Activated CD8-positive, alpha-beta T cell treated with anti-CD3 and anti-CD28 coated beads for 36 hours (primary cell): ENCODE measurements at regions not wholly inside any gene's neighbourhood (a gene's known extent, or its start where the extent isn't known, plus 50 kb on each side); places are given as distances from the start of the nearest gene placed in this dataset.

Experiments
- ATAC-seq: fragments of 200-7000 bp; cut with Tn5 transposase; one replicate; pipeline ENCODE4 v1.10.0; 2021; ENCODE audit warnings: mild to moderate bottlenecking, moderate library complexity
- CTCF ChIA-PET: fragments of 350-600 bp; sonication (Branson Sonifier 250); formaldehyde crosslinking; loops from one replicate; lab custom pipeline; 2021; ENCODE audit warnings: antibody characterized with exemption; lab: Charles Lee
- POLR2A ChIA-PET: fragments of 350-600 bp; sonication (Branson Sonifier 250); formaldehyde crosslinking; loops from one replicate; lab custom pipeline; 2021; ENCODE audit warnings: antibody characterized with exemption; lab: Charles Lee
- DNase-seq: peaks from one replicate; pipeline ENCODE4 v3.0.0-alpha.2; 2020
- H3K27ac Mint-ChIP-seq: one replicate; pipeline ENCODE4 v1.8.0; 2021; ENCODE audit warnings: mild to moderate bottlenecking, mixed read lengths
- H3K27me3 Mint-ChIP-seq: one replicate; pipeline ENCODE4 v1.8.0; 2021; ENCODE audit warnings: mixed read lengths
- H3K36me3 Mint-ChIP-seq: one replicate; pipeline ENCODE4 v1.8.0; 2021; ENCODE audit warnings: low read depth, mixed read lengths
- H3K4me1 Mint-ChIP-seq: one replicate; pipeline ENCODE4 v1.8.0; 2021; ENCODE audit warnings: low read depth, mixed read lengths
- H3K4me3 Mint-ChIP-seq: one replicate; pipeline ENCODE4 v1.8.0; 2021; ENCODE audit warnings: mild to moderate bottlenecking, moderate library complexity, mixed read lengths
- H3K9me3 Mint-ChIP-seq: one replicate; pipeline ENCODE4 v1.8.0; 2021; ENCODE audit warnings: mixed read lengths
- intact Hi-C: fragments of 100-400 bp; cut with micrococcal nuclease; formaldehyde crosslinking; loops from one replicate; pipeline ENCODE4 v1.10.0; 2022
- TF ChIP-seq, protein P1 (sequence below): fragments of 200-600 bp; IDR thresholded peaks from one replicate; pipeline ENCODE4 v1.8.0; 2022; ENCODE audit warnings: antibody characterized with exemption, mild to moderate bottlenecking

DNA sequence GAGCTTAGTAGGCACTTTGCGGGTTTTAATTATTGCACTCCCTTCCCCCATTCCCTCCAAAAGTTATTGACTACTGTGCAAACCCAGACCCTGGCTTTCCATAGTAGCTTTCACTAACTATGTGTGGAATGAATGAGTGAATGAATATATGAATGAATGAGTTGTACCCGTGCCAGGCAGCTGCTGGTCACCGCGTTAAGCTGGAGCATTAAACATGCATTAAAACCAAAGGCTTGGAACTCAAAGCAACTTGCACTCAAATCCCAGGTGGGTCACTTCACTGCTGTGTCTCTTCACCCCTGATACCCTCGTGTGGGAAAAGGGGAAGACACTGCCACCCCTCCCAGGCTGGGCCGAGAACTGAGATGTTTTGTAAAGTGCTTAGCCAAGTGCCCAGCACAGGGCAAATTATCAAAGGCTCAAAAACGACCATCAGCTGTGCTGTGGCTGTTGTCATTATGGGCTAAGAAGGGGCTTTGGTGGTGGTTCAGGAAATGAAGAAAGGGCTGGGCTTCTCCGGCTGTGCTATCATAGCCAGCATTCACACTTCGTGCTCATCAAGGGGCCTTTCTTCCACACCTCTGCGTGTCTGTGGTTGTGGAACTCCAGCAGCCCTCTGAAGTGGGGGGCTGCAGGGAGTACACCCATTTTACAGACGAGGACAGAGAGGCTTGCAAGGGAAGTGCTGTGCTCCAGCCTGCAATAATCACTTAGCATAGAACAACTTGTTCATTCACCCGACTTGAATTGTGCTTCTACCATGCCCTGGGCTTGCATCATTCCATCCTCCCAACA, 60.2 kb upstream of the STX16 start:
- Mint-ChIP-seq H3K4me3 (no peak overlapping the region), H3K4me1 (no peaks in the 10 kb centered on the region), H3K27ac (no peak overlapping the region), H3K27me3 (peaks cover 18% of the 10 kb centered on the region), H3K36me3 (no peaks in the 10 kb centered on the region), H3K9me3 (no peaks in the 10 kb centered on the region)
- CTCF ChIA-PET = no interaction called here
- intact Hi-C loops = no loop called here
- TF ChIP-seq, protein P1, sequence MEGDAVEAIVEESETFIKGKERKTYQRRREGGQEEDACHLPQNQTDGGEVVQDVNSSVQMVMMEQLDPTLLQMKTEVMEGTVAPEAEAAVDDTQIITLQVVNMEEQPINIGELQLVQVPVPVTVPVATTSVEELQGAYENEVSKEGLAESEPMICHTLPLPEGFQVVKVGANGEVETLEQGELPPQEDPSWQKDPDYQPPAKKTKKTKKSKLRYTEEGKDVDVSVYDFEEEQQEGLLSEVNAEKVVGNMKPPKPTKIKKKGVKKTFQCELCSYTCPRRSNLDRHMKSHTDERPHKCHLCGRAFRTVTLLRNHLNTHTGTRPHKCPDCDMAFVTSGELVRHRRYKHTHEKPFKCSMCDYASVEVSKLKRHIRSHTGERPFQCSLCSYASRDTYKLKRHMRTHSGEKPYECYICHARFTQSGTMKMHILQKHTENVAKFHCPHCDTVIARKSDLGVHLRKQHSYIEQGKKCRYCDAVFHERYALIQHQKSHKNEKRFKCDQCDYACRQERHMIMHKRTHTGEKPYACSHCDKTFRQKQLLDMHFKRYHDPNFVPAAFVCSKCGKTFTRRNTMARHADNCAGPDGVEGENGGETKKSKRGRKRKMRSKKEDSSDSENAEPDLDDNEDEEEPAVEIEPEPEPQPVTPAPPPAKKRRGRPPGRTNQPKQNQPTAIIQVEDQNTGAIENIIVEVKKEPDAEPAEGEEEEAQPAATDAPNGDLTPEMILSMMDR = no peak
- ATAC-seq (no peak), DNase-seq (no peak)
- POLR2A ChIA-PET = no interaction called here

DNA sequence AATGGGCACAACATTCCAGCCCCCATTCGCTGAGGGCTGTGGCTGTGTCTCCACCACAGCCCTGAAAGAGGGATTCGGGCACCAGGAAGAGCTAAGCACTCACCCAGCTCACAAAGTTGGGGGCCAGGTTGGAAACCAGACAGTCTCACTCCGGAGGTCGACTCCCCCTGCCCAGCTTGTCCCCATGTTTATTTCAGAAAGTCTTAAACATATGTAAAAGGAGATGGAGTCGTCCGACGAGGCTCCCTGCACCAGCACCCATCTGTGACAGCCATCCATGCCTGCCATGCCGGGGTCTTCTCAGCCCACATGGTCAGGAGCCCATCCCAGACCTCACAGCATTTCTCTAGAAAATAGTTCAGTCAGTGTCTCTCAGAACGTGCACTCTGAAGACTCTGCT, 63.6 kb upstream of the STX16 start:
- intact Hi-C loops = no loop called here
- ChIA-PET CTCF (no interaction called here), POLR2A (no interaction called here)
- Mint-ChIP-seq H3K4me1 (no peaks in the 10 kb centered on the region), H3K9me3 (peaks cover 3% of the 10 kb centered on the region), H3K27ac (no peak overlapping the region), H3K4me3 (no peak overlapping the region), H3K27me3 (peaks cover 15% of the 10 kb centered on the region), H3K36me3 (no peaks in the 10 kb centered on the region)
- no peak for DNase-seq
- TF ChIP-seq, protein P1 = no peak
- ATAC-seq = no peak

DNA sequence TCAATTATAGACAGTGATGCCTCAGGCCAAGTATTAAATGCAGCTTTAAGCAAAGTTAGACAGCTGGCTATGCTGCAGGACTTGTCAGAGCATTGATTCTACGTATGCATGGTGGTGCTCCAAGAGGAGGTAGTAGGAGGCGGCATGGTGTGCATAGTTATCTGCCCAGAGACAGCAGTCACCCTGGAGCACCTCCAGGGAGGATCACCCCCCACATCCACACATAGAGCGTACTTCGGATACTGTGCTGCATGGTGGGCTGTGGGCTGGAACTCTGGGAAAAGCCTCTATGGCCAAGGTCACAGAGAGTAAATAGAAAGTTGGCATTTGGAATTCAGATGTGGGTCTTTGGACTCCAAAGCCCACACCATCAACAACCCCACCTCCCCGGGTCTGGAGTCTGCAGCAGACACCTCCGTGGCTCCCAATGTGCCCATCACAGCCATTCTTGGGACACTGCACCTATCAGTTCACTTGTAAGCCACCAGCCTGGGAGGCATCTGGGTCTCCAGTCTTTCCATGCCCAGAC, 64.5 kb upstream of the STX16 start:
- CTCF ChIA-PET = no interaction called here
- Mint-ChIP-seq H3K27me3 (peaks cover 13% of the 10 kb centered on the region), H3K36me3 (no peaks in the 10 kb centered on the region), H3K27ac (no peak overlapping the region), H3K9me3 (peaks cover 6% of the 10 kb centered on the region), H3K4me3 (no peak overlapping the region), H3K4me1 (no peaks in the 10 kb centered on the region)
- no peak for DNase-seq
- no peak for ATAC-seq
- TF ChIP-seq, protein P1 = no peak
- POLR2A ChIA-PET = no interaction called here
- intact Hi-C loops = no loop called here

DNA sequence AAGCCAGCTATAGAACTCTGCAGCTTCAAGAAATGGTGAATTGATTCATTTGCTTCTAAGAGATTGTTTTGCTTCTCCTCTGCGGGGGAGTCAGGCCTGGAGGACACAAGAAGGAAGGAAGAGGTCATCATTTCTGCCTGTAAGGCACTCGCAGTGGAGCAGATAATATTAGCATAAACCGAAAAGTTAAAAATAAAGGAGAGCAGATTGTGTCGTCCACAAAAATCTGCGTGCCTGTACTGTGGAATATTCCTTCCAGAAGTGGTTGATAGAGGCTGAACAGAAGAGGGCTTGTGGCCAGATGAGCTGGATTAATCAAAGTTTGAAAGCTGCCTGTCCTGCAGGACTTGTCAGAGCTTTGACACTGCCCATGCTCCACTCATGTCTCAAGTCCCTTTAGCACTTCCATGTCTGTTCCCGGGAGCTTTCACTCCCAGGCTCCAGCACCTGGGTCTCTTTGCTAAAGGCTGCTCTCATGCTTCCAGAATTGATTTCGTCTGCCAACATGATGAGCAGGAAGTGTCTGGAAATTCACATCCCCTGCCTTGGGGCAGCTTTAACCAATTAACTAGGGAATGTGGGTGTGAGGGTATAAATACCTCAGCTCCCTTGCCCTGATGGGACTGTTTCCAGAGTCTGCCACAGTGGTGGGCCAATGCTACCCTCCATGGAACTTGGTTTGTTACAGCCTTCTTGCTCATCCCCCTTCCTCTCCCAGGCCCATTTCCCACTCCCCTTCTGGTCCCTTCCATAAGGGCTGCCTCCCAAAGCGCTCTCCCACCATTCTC, 65.1 kb upstream of the STX16 start:
- POLR2A ChIA-PET = no interaction called here
- Mint-ChIP-seq H3K4me3 (no peak overlapping the region), H3K36me3 (no peaks in the 10 kb centered on the region), H3K27ac (no peak overlapping the region), H3K4me1 (no peaks in the 10 kb centered on the region), H3K27me3 (peaks cover 11% of the 10 kb centered on the region), H3K9me3 (peaks cover 6% of the 10 kb centered on the region)
- CTCF ChIA-PET = interaction anchor here (1.3 kb wide), 1 partner anchor 17 kb away, joined by 3 read pairs; no protein-coding TSS in a partner anchor
- DNase-seq (no peak), ATAC-seq (no peak)
- TF ChIP-seq, protein P1 = no peak
- intact Hi-C loops = no loop called here
